ENCODE measurements at regions not wholly inside any gene's neighbourhood (a gene's known extent, or its start where the extent isn't known, plus 50 kb on each side); places are given as distances from the start of the nearest gene placed in this dataset.
"Not testable (repeated sequence)": the region's sequence is repeated elsewhere in the genome, so short reads cannot be mapped to it uniquely, and the experiment has no call there.

DNA sequence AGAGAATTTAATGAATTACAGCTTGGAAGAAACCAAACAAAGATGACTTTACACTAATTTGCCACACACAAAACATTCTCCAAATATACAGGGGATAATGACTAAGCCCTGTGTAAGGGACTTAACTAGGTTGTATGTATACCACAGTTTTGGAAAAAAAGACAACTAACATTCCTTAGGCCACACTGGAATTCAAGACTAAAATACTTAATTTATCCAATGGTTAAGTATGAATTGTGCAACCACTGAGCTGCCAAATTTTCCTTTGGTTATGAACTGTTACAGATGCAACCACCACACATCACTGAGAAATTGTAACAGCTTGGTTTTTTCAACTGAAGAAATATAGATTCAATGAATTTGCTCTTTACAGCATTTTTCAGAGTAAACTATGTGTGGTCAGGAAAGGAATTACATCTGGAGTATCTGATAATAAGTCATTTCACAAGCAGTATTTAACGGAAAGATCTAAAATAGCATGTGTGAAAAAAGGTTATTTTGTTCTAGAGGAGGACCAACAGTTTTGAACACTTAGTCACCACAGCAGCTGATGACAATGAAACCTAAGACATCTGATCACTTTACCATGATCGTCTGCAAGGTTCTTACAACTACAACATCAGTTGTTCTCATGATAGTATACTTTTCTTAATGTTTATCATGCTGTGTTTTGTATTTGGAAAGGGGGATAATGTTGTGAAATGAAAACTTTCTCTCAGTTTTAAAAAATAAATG, 318.8 kb downstream of the BCKDHB start:
- Histone ChIP-seq H3K18ac (ENCODE audit: low read length) (no peak overlapping the region), H3K27me3 (ENCODE audit: control insufficient read depth in 3 of 3, insufficient read depth in 3 of 3, low read depth in 1 of 3, low read length in 3 of 3) (no peaks in the 10 kb centered on the region), H2BK15ac (ENCODE audit: low read length) (no peak overlapping the region), H3K36me3 (replicated peaks in 1 of 2; ENCODE audit: control insufficient read depth in 2 of 2, insufficient read depth in 2 of 2, low read length in 2 of 2) (peaks cover 0 to 2% of the 10 kb centered on the region in 2 donors), H3K4me2 (ENCODE audit: insufficient read depth, low read length, poor library complexity, severe bottlenecking) (no peak overlapping the region), H2AK5ac (ENCODE audit: low read depth, low read length) (no peak overlapping the region), H3K23ac (ENCODE audit: low read depth, low read length, poor library complexity) (no peak overlapping the region), H4K91ac (ENCODE audit: low read depth, low read length, poor library complexity) (no peak overlapping the region), H4K8ac (ENCODE audit: low read depth, low read length) (no peak overlapping the region), H3K14ac (ENCODE audit: low read length) (no peak overlapping the region), H2AFZ (ENCODE audit: low read length) (no peak overlapping the region), H3K9me3 (replicated peaks in 1 of 2; ENCODE audit: control insufficient read depth in 2 of 2, insufficient read depth in 1 of 2, low read depth in 1 of 2, low read length in 2 of 2) (peaks cover 10 to 22% of the 10 kb centered on the region in 2 donors), H2BK120ac (ENCODE audit: low read depth, low read length) (no peak overlapping the region), H3K79me1 (ENCODE audit: low read depth, low read length) (no peaks in the 10 kb centered on the region), H3K27ac (replicated peaks; ENCODE audit: low read length) (no peak overlapping the region), H3K4me3 (ENCODE audit: low read length in 2 of 2) (no peak overlapping the region), H2BK5ac (ENCODE audit: low read length) (no peak overlapping the region), H2BK12ac (ENCODE audit: low read length) (no peak overlapping the region), H3K4me1 (ENCODE audit: control insufficient read depth in 2 of 2, insufficient read depth in 1 of 2, low read depth in 1 of 2, low read length in 2 of 2) (no peaks in the 10 kb centered on the region), H3K9ac (ENCODE audit: low read depth, low read length, poor library complexity) (no peak overlapping the region), H3K4ac (ENCODE audit: low read length) (no peak overlapping the region)
- DNase-seq (ENCODE audit: low spot score) = no peak
- WGBS, 2 donors (ENCODE audit: extremely low coverage in 2 of 2, insufficient read length in 2 of 2, insufficient replicate concordance in 1 of 2) = no CpG with 5 or more reads among the region's 2 CpGs

DNA sequence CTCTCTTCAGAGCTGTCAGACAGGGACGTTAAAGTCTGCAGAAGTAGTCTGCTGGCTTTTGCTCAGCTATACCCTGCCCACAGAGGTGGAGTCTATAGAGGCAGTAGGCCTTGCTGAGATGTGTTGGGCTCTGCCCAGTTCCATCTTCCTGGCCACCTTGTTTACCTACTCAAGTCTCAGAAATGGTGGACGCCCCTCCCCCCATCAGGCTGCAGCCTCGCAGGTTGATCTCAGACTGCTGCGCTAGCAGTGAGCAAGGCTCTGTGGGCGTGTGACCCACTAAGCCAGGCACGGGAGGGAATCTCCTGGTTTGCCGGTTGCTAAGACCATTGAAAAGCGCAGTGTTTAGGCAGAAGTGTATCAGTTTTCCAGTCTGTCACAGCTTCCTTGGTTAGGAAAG, 305.0 kb downstream of the BCKDHB start:
- no peak overlapping the region for H4K8ac ChIP-seq (ENCODE audit: low read depth, low read length)
- no peak overlapping the region for H4K91ac ChIP-seq (ENCODE audit: low read depth, low read length, poor library complexity)
- no CpG with 5 or more reads among the region's 8 CpGs for WGBS, 2 donors (ENCODE audit: extremely low coverage in 2 of 2, insufficient read length in 2 of 2, insufficient replicate concordance in 1 of 2)
- no peak overlapping the region for H2AFZ ChIP-seq (ENCODE audit: low read length)
- H3K27ac ChIP-seq (replicated peaks; ENCODE audit: low read length) = no peak overlapping the region
- no peak overlapping the region for H3K23ac ChIP-seq (ENCODE audit: low read depth, low read length, poor library complexity)
- no peak for DNase-seq (ENCODE audit: low spot score)
- H3K4me3 ChIP-seq (ENCODE audit: low read length in 2 of 2) = no peak overlapping the region
- no peak overlapping the region for H3K14ac ChIP-seq (ENCODE audit: low read length)
- no peak overlapping the region for H2AK5ac ChIP-seq (ENCODE audit: low read depth, low read length)
- no peaks in the 10 kb centered on the region for H3K36me3 ChIP-seq (replicated peaks in 1 of 2; ENCODE audit: control insufficient read depth in 2 of 2, insufficient read depth in 2 of 2, low read length in 2 of 2)
- H3K9ac ChIP-seq (ENCODE audit: low read depth, low read length, poor library complexity) = no peak overlapping the region
- no peaks in the 10 kb centered on the region for H3K4me1 ChIP-seq (ENCODE audit: control insufficient read depth in 2 of 2, insufficient read depth in 1 of 2, low read depth in 1 of 2, low read length in 2 of 2)
- no peaks in the 10 kb centered on the region for H3K79me1 ChIP-seq (ENCODE audit: low read depth, low read length)
- no peak overlapping the region for H2BK120ac ChIP-seq (ENCODE audit: low read depth, low read length)
- H3K27me3 ChIP-seq (ENCODE audit: control insufficient read depth in 3 of 3, insufficient read depth in 3 of 3, low read depth in 1 of 3, low read length in 3 of 3) = no peaks in the 10 kb centered on the region
- no peak overlapping the region for H3K4ac ChIP-seq (ENCODE audit: low read length)
- H3K4me2 ChIP-seq (ENCODE audit: insufficient read depth, low read length, poor library complexity, severe bottlenecking) = no peak overlapping the region
- H2BK15ac ChIP-seq (ENCODE audit: low read length) = no peak overlapping the region
- no peaks in the 10 kb centered on the region for H3K9me3 ChIP-seq (replicated peaks in 1 of 2; ENCODE audit: control insufficient read depth in 2 of 2, insufficient read depth in 1 of 2, low read depth in 1 of 2, low read length in 2 of 2)
- H3K18ac ChIP-seq (ENCODE audit: low read length) = no peak overlapping the region
- no peak overlapping the region for H2BK12ac ChIP-seq (ENCODE audit: low read length)
- H2BK5ac ChIP-seq (ENCODE audit: low read length) = no peak overlapping the region

DNA sequence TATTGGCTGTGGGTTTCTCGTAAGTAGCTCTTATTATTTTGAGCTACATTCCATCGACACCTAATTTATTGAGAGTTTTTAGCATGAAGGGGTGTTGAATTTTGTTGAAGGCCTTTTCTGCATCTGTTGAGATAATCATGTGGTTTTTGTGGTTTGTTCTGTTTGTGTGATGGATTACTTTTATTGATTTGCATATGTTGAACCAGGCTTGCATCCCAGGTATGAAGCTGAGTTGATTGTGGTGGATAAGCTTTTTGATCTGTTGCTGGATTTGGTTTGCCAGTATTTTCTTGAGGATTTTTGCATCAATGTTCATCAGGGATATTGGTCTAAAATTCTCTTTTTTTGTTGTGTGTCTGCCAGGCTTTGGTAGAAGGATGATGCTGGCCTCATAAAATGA, 301.5 kb downstream of the BCKDHB start:
- H2AFZ ChIP-seq (ENCODE audit: low read length) = not testable (repeated sequence)

DNA sequence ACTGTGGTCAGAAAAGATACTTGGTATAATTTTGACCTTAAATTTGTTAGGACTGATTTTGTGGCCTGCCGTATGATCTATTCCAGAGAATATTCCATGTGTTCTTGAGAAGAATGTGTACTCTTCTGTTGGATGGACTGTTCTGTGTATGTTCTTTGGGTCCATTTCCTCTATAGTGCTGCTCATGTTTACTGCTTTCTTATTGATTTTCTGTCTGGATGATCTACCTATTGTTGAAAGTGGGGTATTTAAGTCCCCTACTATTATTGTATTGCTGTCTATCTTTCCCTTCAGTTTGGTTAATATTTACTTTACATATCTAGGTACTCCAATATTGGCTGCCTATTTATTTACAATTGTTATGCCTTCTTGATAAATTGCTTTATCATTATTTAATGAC, 298.4 kb downstream of the BCKDHB start:
- no peaks in the 10 kb centered on the region for H3K79me1 ChIP-seq (ENCODE audit: low read depth, low read length)
- no peak overlapping the region for H3K9ac ChIP-seq (ENCODE audit: low read depth, low read length, poor library complexity)

More for the DNA sequence above, 301.5 kb downstream of the BCKDHB start:
- H3K4me1 ChIP-seq (ENCODE audit: control insufficient read depth in 2 of 2, insufficient read depth in 1 of 2, low read depth in 1 of 2, low read length in 2 of 2); H3K36me3 ChIP-seq (replicated peaks in 1 of 2; ENCODE audit: control insufficient read depth in 2 of 2, insufficient read depth in 2 of 2, low read length in 2 of 2); H2BK15ac ChIP-seq (ENCODE audit: low read length); H3K9ac ChIP-seq (ENCODE audit: low read depth, low read length, poor library complexity); H2BK120ac ChIP-seq (ENCODE audit: low read depth, low read length); DNase-seq (ENCODE audit: low spot score); H3K18ac ChIP-seq (ENCODE audit: low read length); H4K91ac ChIP-seq (ENCODE audit: low read depth, low read length, poor library complexity); H3K14ac ChIP-seq (ENCODE audit: low read length); H2BK5ac ChIP-seq (ENCODE audit: low read length); H3K27me3 ChIP-seq (ENCODE audit: control insufficient read depth in 3 of 3, insufficient read depth in 3 of 3, low read depth in 1 of 3, low read length in 3 of 3); H3K4me2 ChIP-seq (ENCODE audit: insufficient read depth, low read length, poor library complexity, severe bottlenecking); H3K79me1 ChIP-seq (ENCODE audit: low read depth, low read length); H2AK5ac ChIP-seq (ENCODE audit: low read depth, low read length); H2BK12ac ChIP-seq (ENCODE audit: low read length); H3K4me3 ChIP-seq (ENCODE audit: low read length in 2 of 2); H3K23ac ChIP-seq (ENCODE audit: low read depth, low read length, poor library complexity); H3K9me3 ChIP-seq (replicated peaks in 1 of 2; ENCODE audit: control insufficient read depth in 2 of 2, insufficient read depth in 1 of 2, low read depth in 1 of 2, low read length in 2 of 2); H4K8ac ChIP-seq (ENCODE audit: low read depth, low read length); H3K27ac ChIP-seq (replicated peaks; ENCODE audit: low read length); H3K4ac ChIP-seq (ENCODE audit: low read length): not testable (repeated sequence)
- WGBS, 2 donors (ENCODE audit: extremely low coverage in 2 of 2, insufficient read length in 2 of 2, insufficient replicate concordance in 1 of 2) = no CpG with 5 or more reads among the region's 2 CpGs

More for the DNA sequence above, 298.4 kb downstream of the BCKDHB start:
- Histone ChIP-seq H3K4me2 (ENCODE audit: insufficient read depth, low read length, poor library complexity, severe bottlenecking) (no peak overlapping the region), H2BK15ac (ENCODE audit: low read length) (no peak overlapping the region), H3K4ac (ENCODE audit: low read length) (no peak overlapping the region), H3K4me1 (ENCODE audit: control insufficient read depth in 2 of 2, insufficient read depth in 1 of 2, low read depth in 1 of 2, low read length in 2 of 2) (no peaks in the 10 kb centered on the region), H3K14ac (ENCODE audit: low read length) (no peak overlapping the region), H3K27me3 (ENCODE audit: control insufficient read depth in 3 of 3, insufficient read depth in 3 of 3, low read depth in 1 of 3, low read length in 3 of 3) (no peaks in the 10 kb centered on the region), H2AFZ (ENCODE audit: low read length) (no peak overlapping the region), H2BK12ac (ENCODE audit: low read length) (no peak overlapping the region), H3K23ac (ENCODE audit: low read depth, low read length, poor library complexity) (no peak overlapping the region), H2AK5ac (ENCODE audit: low read depth, low read length) (no peak overlapping the region), H3K18ac (ENCODE audit: low read length) (no peak overlapping the region), H2BK120ac (ENCODE audit: low read depth, low read length) (no peak overlapping the region), H3K36me3 (replicated peaks in 1 of 2; ENCODE audit: control insufficient read depth in 2 of 2, insufficient read depth in 2 of 2, low read length in 2 of 2) (no peaks in the 10 kb centered on the region), H4K91ac (ENCODE audit: low read depth, low read length, poor library complexity) (no peak overlapping the region), H4K8ac (ENCODE audit: low read depth, low read length) (no peak overlapping the region), H3K9me3 (replicated peaks in 1 of 2; ENCODE audit: control insufficient read depth in 2 of 2, insufficient read depth in 1 of 2, low read depth in 1 of 2, low read length in 2 of 2) (no peaks in the 10 kb centered on the region), H3K4me3 (ENCODE audit: low read length in 2 of 2) (no peak overlapping the region), H2BK5ac (ENCODE audit: low read length) (no peak overlapping the region), H3K27ac (replicated peaks; ENCODE audit: low read length) (no peak overlapping the region)
- no CpG with 5 or more reads among the region's 1 CpG for WGBS, 2 donors (ENCODE audit: extremely low coverage in 2 of 2, insufficient read length in 2 of 2, insufficient replicate concordance in 1 of 2)
- DNase-seq (ENCODE audit: low spot score) = no peak

Data from neuronal stem cell (in vitro differentiated cells).